CMK (cell line): ENCODE measurements at regions not wholly inside any gene's neighbourhood (a gene's known extent, or its start where the extent isn't known, plus 50 kb on each side); places are given as distances from the start of the nearest gene placed in this dataset.

ENCODE experiments used
- DNase-seq: peaks from one replicate; pipeline ENCODE4 v3.0.0-alpha.2; 2010; ENCODE audit warnings: low read depth

DNA sequence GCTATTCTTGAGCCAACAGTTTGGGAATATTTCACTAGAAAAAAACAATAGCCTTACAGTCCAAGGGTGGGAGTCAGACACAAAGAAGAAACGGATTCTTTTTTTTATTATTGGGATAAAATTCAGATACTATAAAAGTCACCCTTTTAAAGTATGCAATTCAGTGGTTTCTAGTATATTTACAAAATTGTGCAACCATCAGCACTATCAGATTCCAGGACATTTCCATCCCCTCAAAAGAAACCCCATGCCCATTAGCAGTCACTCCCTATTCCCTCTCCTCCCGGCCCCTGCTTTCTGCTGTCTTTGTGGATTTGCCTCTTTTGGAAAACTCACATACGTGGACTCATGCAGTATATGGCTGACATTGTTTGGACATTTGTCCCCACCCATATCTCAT lies 134.4 kb downstream of the C16orf95 start:
- no peak for DNase-seq

DNA sequence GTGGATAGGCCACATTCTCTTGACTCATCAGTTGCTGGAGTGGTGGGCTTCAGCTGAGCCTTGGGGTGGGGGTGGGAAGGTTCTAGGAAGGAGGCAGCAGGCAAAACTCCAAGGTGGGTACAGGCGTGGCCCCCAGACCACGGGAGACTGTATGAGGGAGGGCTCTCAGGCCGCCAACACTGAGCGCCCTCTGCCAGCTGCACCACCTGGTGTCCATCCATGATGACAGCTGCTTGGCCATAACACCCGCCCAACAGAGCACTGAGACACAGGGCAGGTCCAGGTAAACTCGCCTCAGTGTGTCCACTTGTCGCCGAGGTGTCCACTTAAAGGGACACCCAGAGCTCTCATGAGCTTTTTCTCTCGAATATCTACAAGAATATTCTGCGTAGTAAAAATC lies 133.5 kb downstream of the C16orf95 start:
- no peak for DNase-seq

DNA sequence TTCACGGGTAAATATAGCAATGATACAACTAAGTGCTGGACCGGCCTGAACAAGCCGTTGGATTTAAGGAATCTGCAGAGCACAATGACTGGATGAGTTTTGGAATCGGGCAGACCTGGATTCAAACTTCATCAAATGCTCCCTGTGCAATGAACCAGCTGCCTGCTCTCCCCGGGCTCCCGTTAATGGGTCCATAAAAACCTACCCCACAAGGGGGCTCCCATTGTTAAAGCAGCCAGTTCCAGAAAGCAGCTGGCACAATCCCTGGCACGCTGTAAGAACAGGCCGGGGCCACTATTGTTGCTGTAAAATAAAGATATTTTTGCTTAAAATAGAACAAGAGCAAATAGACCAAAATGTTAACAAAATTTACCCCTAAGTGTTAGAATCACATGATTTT lies 131.9 kb downstream of the C16orf95 start:
- DNase-seq, result no peak

DNA sequence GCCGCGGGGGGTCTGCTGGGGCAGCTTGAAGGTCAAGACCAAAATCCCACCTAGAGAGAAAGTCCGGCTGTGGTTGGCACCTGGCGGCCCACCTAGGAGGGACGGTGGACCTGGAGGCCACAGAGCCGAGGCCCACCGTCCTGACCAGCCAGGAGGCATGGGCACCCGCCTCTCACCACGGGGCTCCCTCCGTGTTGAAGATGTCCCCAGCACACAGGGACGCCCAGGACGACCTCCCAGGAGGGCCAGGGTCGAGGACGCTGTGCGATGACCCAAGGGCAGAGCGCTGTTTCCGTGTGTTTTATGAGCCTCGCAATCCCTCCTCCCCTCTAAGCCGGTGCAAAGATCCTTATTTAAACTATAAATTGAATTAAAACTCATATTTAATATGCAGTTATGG lies 131.2 kb downstream of the C16orf95 start:
- no peak for DNase-seq

DNA sequence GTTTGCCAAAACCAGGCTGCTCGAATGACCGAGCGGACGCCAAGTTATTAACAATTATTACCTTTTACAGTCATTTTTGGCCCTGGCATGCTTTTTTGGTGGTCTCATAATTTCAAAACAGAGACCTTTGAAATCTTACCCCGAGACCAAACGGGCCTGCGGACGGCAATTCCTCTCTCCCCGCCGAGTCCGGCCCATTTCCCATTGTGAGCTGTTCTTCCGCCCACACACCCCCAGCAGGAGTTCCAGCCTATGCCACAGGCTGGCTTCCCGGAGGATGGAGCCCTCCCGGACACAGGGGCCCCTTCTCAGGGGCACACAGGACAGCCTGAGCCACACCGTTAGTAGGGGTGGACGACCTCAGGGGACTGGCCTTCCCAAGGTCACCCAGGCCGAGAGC lies 130.7 kb downstream of the C16orf95 start:
- no peak for DNase-seq

DNA sequence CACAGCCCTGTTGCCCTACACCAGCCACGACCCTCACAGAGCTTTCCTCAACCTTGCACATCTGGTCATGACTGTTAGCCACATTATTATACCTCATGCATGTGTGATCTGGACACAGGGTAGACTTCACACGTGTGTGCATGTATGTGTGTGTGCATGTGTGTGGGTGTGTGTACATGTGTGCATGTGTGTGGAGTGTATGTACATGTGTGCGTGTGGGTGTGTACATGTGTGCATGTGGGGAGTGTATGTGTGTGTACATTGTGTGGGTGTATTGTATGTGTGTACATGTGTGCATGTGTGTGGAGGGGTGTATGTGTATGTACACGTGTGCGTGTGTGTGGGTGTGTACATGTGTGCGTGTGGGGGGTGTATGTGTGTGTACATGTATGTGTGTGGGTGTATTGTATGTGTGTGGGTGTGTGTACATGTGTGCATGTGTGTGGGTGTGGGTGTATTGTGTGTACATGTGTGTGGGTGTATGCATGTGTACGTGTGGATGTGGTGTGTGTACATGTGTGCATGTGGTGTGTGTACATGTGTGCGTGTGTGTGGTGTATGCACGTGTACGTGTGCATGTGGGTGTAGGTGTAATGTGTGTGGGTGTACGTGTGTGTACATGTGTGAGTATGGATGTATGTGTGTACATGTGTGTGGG lies 130.2 kb downstream of the C16orf95 start:
- DNase-seq, result no peak

DNA sequence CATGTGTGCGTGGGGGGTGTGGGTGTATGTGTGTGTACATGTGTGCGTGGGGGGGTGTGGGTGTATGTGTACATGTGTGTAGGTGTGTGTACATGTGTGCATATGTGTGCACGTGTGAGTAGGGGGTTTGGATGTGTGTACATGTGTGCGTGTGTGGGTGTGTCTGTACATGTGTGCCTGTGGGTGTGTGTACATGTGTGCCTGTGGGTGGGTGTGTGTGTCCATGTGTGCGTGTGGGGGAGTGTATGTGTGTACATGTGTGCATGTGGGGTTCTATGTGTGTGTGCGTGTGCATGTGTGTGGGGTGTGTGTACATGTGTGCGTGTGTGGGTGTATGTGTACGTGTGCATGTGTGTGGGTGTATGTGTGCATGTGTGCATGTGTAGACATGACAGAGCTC lies 129.1 kb downstream of the C16orf95 start:
- DNase-seq, result no peak

DNA sequence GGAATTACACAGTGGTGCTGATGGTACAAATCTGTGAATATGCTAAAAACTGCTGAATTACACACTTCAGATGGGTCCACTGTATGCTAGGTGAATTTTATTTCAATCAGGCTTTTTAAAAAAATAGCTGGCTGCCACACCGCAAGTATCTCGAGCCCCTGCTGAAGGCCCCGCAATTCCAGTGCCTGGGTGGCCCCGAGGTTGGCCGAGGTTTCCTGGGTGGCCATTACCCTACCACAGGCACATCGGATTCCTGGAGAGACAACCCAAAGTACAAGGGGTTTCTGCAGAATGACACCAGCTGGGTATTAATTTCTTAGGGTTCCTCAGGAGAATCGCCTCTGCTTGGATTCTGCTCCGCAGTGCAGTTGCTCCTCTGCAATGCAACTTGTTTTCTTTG lies 127.8 kb downstream of the C16orf95 start:
- no peak for DNase-seq

DNA sequence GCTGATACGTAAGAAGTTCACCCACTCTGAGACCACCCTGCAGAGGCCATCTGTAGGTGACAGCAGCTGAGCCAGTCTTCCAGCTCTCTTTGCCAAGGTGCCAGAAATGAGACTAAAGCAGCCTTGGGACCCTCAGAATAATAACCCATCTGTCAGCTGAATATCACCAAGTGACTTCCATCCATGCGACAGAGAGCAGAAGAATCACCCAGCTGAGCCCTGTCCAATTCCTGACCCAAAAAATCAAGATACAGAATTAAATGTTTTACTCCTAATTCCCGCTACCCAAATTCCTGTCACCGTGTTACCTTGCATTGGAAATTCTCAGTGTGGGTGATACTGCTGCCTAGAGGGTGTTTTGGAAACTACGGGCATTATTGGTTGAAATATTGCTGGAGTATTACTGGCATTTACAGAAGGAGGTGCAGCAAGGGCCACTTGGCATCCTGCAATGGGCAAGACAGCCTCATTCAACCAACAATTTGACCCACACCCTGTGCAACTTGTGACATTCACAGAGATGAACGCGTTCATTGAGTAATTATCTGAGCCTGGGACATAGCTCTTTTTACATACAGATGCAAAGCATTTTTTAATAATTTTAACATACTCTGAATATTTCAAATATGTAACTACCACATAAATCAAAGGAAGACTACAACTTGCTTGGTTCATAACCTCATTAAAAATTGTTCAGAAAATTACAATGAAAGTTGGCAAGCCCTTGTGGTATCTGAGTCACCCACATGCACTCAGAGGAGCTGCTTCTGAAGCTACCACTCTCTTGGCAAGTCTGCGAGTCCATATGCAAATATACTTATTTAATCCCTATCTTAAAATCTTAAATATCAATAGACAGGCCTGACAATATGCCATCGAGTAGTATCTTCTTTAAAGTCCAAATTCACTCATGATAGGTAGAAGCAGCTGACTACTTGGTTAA lies 126.6 kb downstream of the C16orf95 start:
- no peak for DNase-seq

DNA sequence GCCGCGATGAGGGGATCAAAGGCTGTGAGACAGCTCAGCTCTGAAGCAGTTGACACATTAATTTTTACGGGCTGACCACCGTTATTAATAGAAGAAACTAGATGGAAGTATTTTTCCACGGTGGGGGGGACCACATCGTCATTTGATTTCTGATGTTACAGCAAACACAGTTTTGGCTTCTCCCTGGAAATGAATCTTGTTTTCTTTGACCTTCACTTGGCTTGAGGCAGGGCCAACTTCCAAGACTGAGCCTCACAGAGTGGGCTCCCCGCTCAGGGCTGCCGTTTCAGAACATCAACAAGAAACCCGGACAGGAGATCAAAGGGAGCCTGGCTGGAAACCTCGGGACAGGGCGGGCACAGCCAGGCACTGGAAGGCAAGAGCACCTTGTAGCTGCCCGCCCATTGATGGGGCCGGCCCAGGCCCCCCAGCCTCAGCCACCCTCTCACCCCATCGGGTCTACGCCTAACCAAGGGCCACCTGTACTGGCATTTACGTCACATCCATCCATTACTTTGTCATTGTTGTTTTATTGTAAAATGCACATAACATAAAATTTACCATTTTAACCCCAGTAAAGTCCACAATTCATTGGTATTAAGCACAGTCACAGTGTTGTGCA lies 124.6 kb downstream of the C16orf95 start:
- DNase-seq, result no peak

DNA sequence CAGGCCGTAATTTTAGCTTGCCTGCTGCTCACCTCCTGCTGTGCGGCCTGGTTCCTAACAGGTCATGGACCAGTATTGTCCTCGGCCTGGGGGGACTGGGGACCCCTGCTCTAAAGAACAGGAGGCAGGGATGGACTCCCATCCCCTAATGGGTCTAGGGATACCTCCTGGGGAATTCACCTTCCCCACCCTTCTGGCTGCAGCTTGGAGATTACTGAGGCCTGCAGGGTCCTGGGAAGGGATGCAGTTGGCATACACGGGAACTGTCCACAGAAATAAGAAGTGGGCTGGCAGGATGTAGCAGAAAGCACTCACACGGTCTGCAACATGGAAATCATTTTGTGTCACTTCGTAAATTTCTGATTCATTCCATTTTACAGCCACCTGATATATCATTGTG lies 123.0 kb downstream of the C16orf95 start:
- no peak for DNase-seq

DNA sequence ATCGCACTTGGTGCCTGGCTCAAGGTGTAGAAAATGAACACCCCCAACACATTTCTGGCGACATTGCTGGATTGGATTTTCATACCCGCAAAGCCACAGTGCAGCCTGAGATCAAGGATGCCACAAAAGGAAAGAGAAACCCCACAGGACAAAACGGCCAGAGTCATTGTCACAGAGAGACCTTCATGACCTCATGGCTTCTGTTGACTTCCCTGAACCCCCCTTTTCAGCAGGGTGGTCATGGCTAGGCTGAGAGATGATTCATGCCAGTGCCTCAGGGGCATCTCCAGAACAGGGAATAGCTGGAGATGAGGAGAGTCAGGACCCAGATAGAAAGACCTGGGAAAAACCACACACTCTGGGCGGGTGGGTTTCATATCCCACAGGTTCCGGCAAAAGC lies 122.0 kb downstream of the C16orf95 start:
- DNase-seq, result no peak

DNA sequence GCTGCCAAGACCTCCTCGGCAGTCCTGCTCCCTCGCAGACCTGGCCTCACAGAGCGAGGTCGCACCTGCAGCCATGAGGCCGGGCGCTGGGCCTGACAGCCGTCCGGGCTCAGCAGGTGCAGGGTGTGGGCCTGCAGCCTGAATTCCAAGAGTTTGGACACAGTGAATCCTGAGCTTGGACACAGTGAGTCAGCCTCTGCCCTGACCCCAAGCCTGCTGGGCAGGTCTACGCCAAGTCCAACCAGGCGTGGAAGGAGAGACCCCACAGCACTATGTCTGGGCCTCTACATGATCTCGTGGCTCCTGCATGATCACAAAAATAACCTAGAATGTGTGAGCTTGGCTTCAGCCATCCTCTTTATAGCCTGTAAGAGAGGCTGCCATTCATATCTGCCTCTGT lies 121.0 kb downstream of the C16orf95 start:
- no peak for DNase-seq

DNA sequence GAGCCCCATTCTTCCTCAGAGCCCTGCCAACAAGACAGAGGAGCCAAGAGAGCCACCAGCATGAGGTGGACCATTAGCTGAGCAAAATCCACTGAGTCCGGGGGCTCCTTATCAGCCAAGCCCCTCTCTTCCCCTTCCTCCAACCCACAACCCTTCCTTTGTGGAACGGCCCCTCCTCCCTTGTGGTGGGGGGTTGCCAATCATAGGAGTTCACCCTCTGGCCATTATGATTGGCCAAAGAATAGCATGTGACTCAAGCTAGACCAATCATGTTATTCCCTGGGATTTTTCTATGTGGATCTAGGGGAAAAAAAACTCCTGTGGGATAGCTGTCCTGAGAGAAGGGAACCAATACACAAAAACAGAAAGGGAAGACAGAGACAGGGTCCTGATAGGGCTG lies 120.5 kb downstream of the C16orf95 start:
- no peak for DNase-seq

DNA sequence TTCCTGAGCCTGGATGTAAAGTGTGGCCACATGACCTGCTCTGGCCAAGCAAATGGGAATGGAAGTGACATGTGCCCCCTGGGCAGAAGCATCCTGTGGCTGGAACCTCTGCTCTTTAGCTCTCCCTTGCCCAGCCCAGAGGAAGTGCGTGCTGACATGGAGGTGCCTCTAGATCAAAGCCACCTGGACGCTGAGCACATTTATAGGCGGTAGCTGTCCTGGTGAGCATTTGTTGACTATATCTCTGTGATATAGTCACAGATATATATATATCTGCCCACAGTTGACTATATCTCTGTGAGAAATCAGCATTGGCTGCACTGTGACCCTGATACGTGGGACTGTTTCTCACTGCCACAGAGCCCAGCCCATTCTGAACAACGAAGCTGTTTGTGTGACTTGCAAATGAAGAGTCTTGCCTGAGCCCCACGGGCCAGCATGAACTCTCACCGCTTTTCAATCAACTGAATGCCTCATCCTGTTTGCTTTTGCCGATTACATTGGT lies 118.8 kb downstream of the C16orf95 start:
- DNase-seq, result no peak

DNA sequence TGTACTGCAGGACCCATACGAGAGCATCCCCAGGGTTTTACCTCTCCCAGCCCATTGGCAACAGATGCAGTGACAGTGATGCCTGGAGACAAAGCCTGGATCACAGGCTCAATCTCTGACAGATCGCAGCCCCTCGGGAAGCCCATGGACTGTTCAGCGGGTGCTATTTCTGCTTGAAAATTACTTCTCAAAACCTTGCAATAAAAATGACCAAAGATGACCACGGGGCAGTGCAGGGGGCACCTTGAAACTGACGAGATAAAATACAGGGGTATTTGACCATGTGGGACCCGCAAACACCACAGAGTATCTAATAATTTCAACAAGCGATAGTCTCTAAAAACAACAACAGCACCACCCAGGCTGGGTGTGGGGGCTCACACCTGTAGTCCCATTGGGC lies 118.3 kb downstream of the C16orf95 start:
- no peak for DNase-seq

DNA sequence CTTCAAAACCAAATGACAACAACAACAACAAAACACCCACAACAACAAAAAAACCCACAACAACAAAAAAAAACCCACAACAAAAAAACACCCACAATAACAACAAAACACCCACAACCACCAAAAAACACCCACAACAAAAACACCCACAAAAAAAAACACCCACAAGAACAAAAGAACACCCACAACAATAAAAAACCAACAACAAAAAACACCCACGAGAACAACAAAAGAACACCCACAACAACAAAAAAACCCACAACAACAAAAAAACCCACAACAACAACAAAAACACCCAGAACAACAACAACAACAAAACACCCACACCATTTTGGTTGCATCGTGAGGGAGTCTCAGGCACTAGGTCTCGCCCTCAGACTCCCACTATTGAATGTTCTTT lies 117.8 kb downstream of the C16orf95 start:
- no peak for DNase-seq

DNA sequence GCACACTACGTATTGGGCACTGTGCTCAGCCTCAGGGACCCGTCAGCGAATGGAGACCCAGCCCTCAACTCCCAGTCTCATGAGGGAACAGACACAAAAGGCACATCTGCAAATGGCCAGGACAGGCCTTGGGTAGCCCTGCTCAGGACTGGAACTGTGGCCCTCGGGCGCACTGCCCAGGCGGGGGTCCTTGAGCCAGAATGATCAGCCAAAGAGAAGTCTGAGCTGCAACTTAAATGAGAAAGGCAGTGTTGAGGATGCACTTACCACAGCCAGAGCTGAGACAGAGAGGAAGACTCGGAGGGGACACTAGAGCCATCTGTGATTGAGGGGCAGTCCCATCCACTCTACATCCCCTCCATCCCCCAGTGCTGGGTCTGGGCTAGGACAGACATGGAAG lies 117.3 kb downstream of the C16orf95 start:
- no peak for DNase-seq

DNA sequence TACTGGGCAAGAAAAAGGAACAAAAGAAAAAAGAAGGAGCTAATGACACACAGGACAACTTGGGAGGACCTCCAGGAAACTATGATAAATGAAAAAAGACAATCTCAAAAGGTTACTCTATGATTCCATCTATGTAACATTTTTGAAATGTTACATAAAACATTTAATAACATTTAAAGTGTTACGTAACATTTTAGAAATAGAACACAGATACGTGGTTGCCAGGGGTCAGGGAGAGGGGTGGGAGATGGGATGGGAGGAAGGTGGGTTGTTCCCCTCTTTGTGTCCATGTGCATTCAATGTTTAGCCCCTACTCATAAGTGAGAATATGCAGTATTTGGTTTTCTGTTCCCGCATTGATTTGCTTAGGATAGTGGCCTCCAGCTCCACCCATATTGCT lies 116.6 kb downstream of the C16orf95 start:
- DNase-seq, result no peak

DNA sequence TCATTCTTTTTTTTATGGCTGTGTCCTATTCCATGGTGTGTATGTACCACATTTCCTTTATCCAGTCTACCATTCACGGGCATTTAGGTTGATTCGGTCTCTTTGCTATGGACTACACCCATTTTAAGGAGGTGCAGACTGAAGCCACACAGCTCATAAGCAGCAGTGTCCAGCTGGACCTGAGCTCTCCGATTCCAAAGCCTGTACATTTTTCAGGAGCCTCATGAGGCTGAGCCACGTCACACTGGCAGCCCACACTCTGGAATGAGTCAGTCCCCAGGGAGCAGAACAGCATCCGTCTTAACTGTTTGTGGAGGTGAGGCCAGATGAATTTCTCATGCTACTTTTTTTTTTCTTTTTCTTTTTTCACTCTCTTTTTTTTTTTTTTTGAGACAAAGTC lies 116.1 kb downstream of the C16orf95 start:
- no peak for DNase-seq

DNA sequence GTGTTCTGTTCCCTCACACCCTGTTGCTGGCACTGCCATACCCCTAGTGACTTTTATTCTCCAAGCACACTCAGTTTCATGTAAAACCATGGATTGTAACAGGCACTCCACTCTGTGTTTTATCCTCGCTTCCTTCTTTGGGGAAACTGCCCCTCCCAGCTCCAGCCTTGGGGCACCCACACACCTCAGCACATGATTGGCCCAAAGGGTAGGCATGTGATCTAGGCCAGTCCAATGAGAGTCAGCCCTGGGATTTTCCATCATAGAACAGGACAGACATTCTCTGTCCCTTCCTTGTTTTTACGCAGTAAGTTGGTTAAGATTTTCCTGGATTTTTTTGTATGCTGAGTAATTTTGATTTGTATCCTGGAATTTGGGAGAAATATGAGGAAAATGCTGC lies 115.4 kb downstream of the C16orf95 start:
- DNase-seq, result no peak

DNA sequence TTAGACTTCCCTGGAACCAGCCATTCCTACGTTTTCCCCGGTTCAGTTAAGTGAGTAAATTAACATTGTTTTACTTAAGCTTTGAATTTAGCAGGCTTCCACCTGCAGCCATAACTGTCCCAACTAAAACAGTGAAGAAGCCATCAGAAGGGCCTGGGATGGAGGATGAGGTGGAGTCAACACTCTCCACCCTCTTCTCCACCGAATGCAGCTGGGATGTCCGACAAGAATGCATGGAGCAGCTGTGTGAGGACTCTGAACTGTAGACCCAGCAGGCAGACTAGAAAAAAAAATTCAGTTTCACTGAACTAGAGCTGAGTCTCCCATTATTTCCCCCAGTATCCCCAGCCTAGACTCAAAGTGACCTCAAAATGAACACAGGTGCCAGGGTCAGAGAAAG lies 114.8 kb downstream of the C16orf95 start:
- no peak for DNase-seq

DNA sequence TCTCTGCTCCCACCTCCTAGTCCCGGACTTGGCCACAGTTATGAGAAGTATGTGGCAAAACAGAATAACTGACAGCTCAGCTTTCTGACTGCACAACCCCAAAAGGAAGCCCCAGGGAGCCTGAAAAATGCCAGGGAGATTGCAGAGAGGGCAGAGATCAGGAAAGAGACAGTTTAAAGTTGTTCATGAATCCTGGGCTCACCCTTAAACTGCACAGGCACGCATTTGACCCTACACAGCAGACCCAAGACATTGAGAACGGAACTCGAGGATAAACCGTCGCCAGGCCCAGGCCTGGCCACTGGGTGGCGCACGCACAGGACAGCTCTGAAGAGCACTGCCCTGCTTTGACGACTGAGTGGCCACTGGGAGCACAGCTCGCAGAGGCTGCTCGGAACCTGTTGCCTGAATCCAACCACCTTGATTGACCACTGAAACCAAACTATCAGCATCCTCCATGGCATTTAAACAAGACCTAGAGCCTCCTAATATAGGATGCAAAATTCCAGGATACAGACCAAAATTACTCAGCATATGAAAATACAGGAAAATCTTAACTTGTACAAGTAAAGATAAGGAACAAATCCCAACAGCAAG lies 114.0 kb downstream of the C16orf95 start:
- DNase-seq, result peak; percentile 43
